Stimulated activated CD8-positive, alpha-beta memory T cell treated with anti-CD3 and anti-CD28 coated beads, Interleukin-15, amount 100 ng/mL, for 1 hour (primary cell): ENCODE measurements at regions not wholly inside any gene's neighbourhood (a gene's known extent, or its start where the extent isn't known, plus 50 kb on each side); places are given as distances from the start of the nearest gene placed in this dataset.

Experiments
- DNase-seq: peaks from one replicate; pipeline ENCODE4 v3.0.0-alpha.2; 2020; ENCODE audit warnings: low read depth

DNA sequence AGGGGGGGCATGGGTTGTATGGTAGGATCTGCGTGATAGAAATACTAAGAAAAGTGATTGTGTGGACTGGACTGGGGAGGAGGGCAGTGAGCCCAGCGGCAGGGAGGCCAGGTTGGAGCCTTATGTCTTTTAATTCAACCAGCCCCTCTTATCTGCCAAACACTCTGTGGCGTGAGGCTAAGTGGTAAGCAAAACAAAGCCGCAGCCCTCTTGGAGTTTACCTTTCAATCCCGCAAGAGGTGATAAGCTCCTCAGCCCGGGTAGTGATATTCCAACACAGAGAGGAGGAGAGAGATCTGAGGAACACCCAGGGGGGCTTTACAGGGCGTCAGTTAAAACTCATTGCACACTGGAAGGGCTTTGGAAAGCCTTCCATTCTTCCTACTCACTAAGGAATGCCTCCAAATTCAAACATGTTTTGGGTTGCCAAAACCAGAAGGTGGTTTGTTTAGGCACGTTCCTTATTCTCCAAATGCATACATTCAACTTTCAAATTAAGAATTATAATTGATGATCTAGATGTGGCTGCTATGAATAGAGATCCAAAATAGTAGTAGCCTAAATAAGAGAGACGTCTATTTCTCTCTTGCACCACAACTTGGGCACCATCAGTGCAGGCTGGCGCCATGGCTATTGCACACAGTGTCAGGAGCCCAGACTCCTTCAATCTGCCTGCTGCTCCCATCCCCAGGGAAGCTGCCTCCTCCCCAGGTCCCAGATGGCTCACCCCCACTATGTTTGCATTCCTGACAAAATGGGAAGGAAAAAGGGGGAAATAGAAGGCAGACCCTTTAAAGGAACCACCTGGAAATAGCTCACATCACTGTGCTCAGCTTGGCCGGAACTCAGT lies 75.1 kb upstream of the FSTL4 start:
- no peak for DNase-seq

DNA sequence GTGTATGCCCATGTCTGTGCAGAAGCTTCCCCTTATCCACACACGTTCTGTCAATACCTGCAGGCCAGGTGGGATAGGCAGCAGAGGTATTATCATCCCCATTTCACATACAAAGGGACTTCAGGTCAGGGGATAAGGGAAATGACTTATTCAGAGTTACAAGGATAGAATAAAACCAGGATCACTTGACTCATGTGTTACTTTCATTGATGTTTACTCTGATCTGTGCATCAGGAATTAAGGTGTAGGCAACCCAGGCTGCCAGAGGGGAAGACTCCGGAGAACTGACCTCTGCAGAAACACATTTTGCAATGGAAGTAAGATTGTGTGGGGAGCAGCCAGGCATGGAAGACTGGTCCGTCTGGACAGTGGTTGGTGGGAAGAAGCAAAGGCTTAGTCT lies 74.2 kb upstream of the FSTL4 start:
- DNase-seq: no peak

- DNase-seq: no peak
These were observed 73.2 kb upstream of the FSTL4 start for GRCh38 chr5:133685402-133686018.

DNA sequence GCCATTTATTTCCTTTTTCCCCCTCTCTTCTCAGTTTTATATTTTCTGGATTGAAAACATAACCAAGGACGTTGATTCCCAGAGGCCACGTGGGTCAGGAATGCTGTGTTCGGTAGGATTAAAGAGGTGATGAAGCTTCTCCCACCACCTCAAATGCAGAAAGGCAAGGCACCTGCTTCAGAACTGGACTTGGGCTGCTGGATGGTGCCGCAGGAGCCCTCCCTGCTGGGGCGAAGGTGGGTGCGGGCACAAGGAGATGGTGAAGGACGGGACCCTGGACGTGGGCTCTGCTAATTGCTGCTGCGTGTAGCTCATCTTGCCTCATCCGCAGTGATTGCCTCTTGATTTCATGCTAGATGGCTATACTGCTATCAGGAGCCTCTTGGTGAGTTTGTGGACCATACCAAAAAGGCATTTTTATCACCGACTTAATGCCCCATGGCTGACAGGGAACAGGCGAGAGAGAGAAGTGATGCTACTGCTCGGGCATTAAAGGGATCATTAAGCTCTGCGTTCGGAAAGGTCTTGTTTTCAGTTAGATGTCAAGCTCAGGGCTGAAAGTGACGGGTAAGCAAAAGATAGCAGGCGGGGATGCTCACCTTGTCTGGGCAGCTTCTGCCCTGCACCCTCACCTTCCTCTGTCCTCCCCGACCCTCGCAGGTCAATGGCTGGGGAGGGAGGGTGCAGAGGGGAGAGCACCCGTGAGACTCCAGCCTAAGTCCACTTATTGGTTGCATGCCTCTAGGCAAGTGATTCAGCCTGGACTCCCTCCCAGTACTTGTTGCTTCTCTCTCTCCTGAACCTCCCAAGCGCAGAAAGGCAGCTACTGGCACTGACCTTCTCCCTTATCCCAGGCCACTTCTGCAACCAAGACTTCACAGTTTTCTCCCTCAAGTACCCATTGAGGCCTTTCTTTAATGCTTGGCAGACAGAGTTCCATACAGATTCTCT lies 71.6 kb upstream of the FSTL4 start:
- no peak for DNase-seq

DNA sequence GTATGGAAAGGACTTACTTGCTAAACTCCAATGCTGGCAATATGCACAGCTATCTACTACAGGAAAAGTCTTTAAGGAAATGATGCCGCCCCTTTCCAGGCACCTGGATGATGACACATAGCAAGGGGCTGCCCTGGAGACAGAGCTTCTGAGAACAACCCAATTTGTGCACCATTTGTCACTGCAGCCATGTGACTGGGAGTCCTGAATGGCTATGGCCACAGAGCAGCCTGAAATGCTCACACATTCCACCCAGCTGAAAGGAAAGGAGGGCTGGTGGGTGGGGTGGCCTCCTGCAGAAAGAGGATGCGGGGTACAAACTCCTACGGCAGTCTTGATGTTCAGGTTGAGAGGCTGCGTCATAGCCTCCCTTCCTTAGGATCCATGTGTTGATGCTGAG lies 70.1 kb upstream of the FSTL4 start:
- no peak for DNase-seq

DNA sequence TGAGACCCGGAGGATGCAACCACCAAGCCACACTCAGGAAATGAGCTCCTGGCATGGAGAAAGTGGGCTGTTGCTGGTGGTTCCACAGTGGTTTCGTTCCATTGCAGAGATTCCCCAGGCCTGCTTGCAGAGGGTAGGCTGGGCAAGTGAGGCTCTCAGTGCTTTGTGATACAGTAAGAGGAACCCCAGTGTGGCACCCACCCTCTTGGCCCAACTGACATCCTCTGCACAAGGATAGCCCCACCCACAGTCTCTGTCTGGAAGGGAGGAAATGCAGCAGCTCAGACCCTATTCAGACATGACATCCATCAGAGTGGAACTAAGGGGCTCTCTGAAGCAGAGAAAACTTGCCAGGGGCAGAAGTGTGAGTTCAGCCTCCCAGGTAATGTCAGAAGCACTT lies 69.6 kb upstream of the FSTL4 start:
- DNase-seq: no peak

DNA sequence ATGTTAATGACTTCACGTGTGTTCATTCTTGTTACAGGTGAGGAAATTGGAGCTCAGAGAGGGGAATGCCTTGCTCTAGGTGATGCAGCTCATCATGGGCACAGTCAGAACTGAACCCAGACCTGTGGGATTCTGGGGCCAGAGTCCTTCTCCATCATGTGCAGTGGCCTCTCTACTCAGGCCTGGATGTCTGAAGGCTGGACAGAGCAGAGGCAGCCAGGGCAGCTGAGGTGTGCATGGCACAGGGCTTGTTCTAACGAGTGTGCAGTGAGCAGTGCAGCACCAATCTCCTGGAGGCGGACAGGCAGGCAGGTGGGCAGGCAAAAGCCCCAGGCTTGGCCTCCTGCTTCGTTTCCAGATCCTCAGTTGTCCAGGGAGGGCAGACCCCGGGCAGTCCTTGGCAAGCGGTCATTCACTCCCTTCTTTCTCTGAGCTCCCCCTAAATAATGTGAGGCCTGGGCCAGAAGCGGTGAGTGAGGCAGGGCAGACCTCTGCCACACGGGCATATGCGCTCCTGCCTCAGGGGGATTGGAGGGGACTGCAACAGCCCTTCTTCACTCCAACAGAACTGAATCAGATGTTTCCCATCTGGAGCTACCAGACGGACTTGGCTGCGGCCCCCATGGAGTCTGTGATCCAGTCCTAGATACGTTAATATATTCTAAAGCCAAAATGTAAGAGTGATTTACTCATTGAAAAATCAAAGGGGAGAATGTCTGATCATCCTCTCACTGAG lies 68.7 kb upstream of the FSTL4 start:
- no peak for DNase-seq

GRCh38 chr5:133679534-133679933 lies 67.2 kb upstream of the FSTL4 start:
- DNase-seq: no peak

DNA sequence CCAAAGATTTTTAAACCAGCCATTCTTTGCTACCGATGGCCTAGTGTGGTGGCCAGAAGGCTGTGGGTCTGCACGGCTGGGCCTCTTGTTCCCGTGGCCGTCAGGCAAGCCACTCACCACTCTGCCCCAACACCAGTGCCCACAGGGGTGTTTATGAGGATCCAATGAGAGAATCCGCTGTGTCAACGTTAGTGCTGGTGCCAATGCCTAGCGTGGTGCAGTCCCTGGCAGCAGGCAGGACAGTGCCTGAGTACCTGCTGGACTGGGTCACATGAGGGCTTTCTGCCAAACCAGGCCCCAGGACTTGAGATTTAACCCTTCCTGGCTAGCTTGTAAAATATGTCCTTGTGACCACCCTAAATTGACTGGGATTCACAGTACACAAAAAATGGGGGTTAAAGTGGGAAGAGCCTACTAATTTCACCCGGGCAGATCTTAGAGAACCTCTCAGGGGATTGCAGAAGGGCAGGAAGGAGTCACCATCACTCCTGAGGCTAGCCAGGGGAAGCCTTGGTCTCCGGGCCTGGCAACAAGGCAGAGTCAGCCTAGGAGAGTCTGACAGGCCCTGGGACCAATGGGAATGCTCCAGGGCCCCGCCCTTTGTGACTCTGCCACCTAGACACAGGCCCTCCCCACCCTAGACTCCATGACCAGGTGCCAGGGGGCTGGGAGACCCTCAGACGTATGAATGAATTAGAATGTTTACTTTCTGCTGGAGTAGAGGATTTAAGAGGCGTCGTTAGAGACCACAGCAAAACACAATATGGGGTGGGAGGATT lies 63.2 kb upstream of the FSTL4 start:
- DNase-seq: no peak

DNA sequence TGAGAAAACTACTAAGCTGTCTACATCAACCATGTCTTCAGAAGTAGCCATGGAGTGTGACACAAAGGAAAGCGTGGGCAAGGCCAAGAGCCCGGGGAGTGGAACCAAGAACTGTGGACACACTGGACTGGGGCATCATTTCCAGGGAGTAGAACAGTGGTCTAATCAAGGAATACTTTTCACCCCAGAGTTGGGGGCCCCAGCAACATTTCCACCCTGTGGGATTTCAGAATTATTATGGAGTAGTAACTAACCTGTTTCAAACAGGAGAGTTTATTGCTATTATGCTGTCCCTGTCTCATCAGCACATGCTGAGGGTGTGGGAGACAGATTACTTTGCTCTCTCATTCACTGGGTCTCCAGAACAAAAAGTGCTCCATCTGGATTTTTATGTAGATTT lies 58.0 kb upstream of the FSTL4 start:
- no peak for DNase-seq

- DNase-seq: no peak
These were observed 57.1 kb upstream of the FSTL4 start for GRCh38 chr5:133669472-133669871.

- no peak for DNase-seq
These were observed 56.1 kb upstream of the FSTL4 start for GRCh38 chr5:133668458-133668857.

DNA sequence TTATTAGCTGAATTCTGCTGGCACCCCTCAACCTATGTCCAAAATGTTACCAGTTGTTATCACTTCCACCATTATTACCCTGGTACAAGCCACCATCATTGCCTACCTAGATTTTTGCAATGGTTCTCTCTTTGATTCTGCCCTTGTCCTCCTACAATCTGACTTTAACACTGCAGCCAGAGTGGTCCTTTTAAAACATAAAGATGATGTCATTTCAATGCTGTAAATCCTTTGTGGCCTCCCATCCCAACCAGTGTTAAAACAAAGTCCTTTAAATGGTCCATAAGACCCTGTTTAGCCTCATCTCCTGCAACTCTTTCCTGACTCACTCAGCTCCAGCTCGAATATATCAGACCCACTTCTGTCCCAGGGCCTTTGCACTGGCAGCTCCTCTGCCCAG lies 54.9 kb upstream of the FSTL4 start:
- no peak for DNase-seq

DNA sequence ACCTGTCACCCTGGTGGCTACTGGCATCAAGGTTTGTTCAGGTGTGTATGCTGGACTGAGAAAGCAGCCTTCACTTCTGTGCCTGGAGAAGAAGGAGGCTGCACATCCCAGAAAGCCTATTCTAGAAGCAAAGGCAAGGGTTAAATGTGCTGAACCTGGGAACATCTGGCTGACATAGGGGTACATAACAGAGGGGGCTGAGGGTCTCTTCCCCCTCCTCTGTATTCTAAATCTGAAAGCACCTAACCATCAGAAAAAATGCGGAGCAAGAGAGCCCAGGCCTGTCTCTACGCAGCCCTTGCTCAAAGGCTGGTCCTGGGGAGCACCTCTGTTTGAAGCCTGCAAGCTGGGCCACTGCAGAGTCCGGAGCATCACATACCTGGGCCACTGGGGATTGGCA lies 53.2 kb upstream of the FSTL4 start:
- DNase-seq: no peak

- no peak for DNase-seq
These were observed 52.1 kb upstream of the FSTL4 start for GRCh38 chr5:133664422-133664821.

GRCh38 chr5:133663397-133664054 lies 51.2 kb upstream of the FSTL4 start:
- no peak for DNase-seq

DNA sequence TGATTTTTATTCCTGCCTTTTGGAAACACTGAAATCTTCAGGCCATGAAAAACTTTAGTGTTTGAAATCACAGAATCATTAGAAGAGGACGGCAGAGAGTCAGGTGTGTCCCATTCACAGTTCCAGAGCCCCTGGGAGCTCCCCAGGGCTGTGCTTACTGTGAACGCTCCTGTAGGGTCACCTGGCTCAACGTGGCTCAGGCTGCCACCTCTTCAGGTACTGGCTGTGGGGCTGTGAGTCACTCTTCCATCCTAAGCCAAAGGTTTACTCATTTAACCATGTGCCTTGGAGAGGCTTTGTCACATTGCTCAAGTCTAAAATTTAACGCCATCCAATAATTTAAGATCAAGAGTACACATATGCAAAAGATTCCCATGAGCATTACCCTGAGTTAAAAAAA lies 50.2 kb upstream of the FSTL4 start:
- no peak for DNase-seq
